Neuronal stem cell (in vitro differentiated cells): ENCODE measurements at regions not wholly inside any gene's neighbourhood (a gene's known extent, or its start where the extent isn't known, plus 50 kb on each side); places are given as distances from the start of the nearest gene placed in this dataset.
"Not testable (repeated sequence)": the region's sequence is repeated elsewhere in the genome, so short reads cannot be mapped to it uniquely, and the experiment has no call there.

Experiments
- DNase-seq: peaks from one replicate; pipeline ENCODE4 v3.0.0-alpha.2; 2013; ENCODE audit warnings: low spot score
- H2AFZ ChIP-seq: one replicate; pipeline ENCODE4 v1.6.1; 2013; ENCODE audit warnings: mild to moderate bottlenecking, low read length, inconsistent platforms
- H2AK5ac ChIP-seq: 2 replicates; pipeline ENCODE4 v1.6.1; 2013; ENCODE audit warnings: low read depth, mild to moderate bottlenecking, inconsistent platforms, low read length, moderate library complexity, mixed read lengths
- H2BK120ac ChIP-seq: 2 replicates; pipeline ENCODE4 v1.6.1; 2013; ENCODE audit warnings: low read depth, mild to moderate bottlenecking, inconsistent platforms, low read length, moderate library complexity, mixed read lengths
- H2BK12ac ChIP-seq: one replicate; pipeline ENCODE4 v1.6.1; 2013; ENCODE audit warnings: low read length, inconsistent platforms
- H2BK15ac ChIP-seq: 2 replicates; pipeline ENCODE4 v1.6.1; 2013; ENCODE audit warnings: mild to moderate bottlenecking, low read length, inconsistent platforms, mixed read lengths
- H2BK5ac ChIP-seq: one replicate; pipeline ENCODE4 v1.6.1; 2013; ENCODE audit warnings: inconsistent platforms, mild to moderate bottlenecking, low read length, moderate library complexity
- H3K14ac ChIP-seq: one replicate; pipeline ENCODE4 v1.6.1; 2013; ENCODE audit warnings: low read length, inconsistent platforms
- H3K18ac ChIP-seq: 2 replicates; pipeline ENCODE4 v1.6.1; 2013; ENCODE audit warnings: low read length, inconsistent platforms
- H3K23ac ChIP-seq: 2 replicates; pipeline ENCODE4 v1.6.1; 2013; ENCODE audit warnings: low read depth, mild to moderate bottlenecking, mixed read lengths, low read length, inconsistent platforms; ENCODE audit not compliant: poor library complexity
- H3K27ac ChIP-seq: replicated peaks from 3 replicates; pipeline ENCODE4 v1.5.1; 2013; ENCODE audit warnings: low read length, inconsistent platforms
- H3K27me3 ChIP-seq, 3 experiments: 2 replicates each; pipeline ENCODE4 v1.6.1; 2013; ENCODE audit warnings: low read length in 3 of 3, mild to moderate bottlenecking in 2 of 3, inconsistent platforms in 1 of 3, low read depth in 1 of 3, mixed read lengths in 1 of 3, moderate library complexity in 1 of 3; ENCODE audit not compliant: control insufficient read depth in 3 of 3, insufficient read depth in 3 of 3
- H3K36me3 ChIP-seq, 2 donors: replicated peaks in 1 of 2; 2 replicates each; pipeline ENCODE4 v1.6.1; 2013; ENCODE audit warnings: low read length in 2 of 2; ENCODE audit not compliant: control insufficient read depth in 2 of 2, insufficient read depth in 2 of 2
- H3K4ac ChIP-seq: 2 replicates; pipeline ENCODE4 v1.6.1; 2013; ENCODE audit warnings: inconsistent platforms, mild to moderate bottlenecking, low read length, moderate library complexity
- H3K4me1 ChIP-seq, 2 donors: 1 replicate in 1 of 2; 2 replicates in 1 of 2; pipeline ENCODE4 v1.6.1; 2013; ENCODE audit warnings: low read length in 2 of 2, low read depth in 1 of 2; ENCODE audit not compliant: control insufficient read depth in 2 of 2, insufficient read depth in 1 of 2
- H3K4me2 ChIP-seq: one replicate; pipeline ENCODE4 v1.6.1; 2013; ENCODE audit warnings: mild to moderate bottlenecking, low read length, inconsistent platforms; ENCODE audit not compliant: insufficient read depth, poor library complexity, severe bottlenecking
- H3K4me3 ChIP-seq, 2 donors: 2 replicates each; pipeline ENCODE4 v1.5.1; 2013; ENCODE audit warnings: low read length in 2 of 2, mild to moderate bottlenecking in 2 of 2, inconsistent platforms in 1 of 2, moderate library complexity in 1 of 2
- H3K79me1 ChIP-seq: one replicate; pipeline ENCODE4 v1.6.1; 2013; ENCODE audit warnings: low read depth, mild to moderate bottlenecking, inconsistent platforms, low read length, moderate library complexity
- H3K9ac ChIP-seq: one replicate; pipeline ENCODE4 v1.6.1; 2013; ENCODE audit warnings: mild to moderate bottlenecking, low read depth, low read length, inconsistent platforms; ENCODE audit not compliant: poor library complexity
- H3K9me3 ChIP-seq, 2 donors: replicated peaks in 1 of 2; 2 replicates each; pipeline versions ENCODE3 to v1.6.1; 2013; ENCODE audit warnings: low read length in 2 of 2, mild to moderate bottlenecking in 2 of 2, inconsistent platforms in 1 of 2, low read depth in 1 of 2, mixed read lengths in 1 of 2, moderate library complexity in 1 of 2; ENCODE audit not compliant: control insufficient read depth in 2 of 2, insufficient read depth in 1 of 2
- H4K8ac ChIP-seq: one replicate; pipeline ENCODE4 v1.6.1; 2013; ENCODE audit warnings: low read depth, mild to moderate bottlenecking, inconsistent platforms, low read length, moderate library complexity
- H4K91ac ChIP-seq: one replicate; pipeline ENCODE4 v1.6.1; 2013; ENCODE audit warnings: low read length, low read depth, mild to moderate bottlenecking, inconsistent platforms; ENCODE audit not compliant: poor library complexity
- WGBS, 2 donors: extraction: QIAGEN DNeasy Blood & Tissue Kit; methylation state at CpG; one replicate each; pipeline ENCODE4 v1.1.7; 2013; ENCODE audit warnings: missing lambda C conversion rate in 2 of 2, mixed read lengths in 1 of 2; ENCODE audit not compliant: insufficient read length in 2 of 2, insufficient replicate concordance in 1 of 2; ENCODE audit errors: extremely low coverage in 2 of 2; 5-methylcytosine and 5-hydroxymethylcytosine counted together

GRCh38 chr1:178609015-178609414 lies 96.1 kb downstream of the TEX35 start:
- no peak overlapping the region for H3K27ac ChIP-seq
- H2AK5ac ChIP-seq = no peak overlapping the region
- no peak overlapping the region for H2AFZ ChIP-seq
- peaks cover 0 to 2% of the 10 kb centered on the region in 2 donors for H3K4me1 ChIP-seq
- no CpG with 5 or more reads among the region's 2 CpGs for WGBS, 2 donors
- H3K18ac ChIP-seq = no peak overlapping the region
- no peak overlapping the region for H3K4me2 ChIP-seq
- no peaks in the 10 kb centered on the region for H3K79me1 ChIP-seq
- no peak overlapping the region for H3K4ac ChIP-seq
- H2BK12ac ChIP-seq = no peak overlapping the region
- no peak overlapping the region for H4K8ac ChIP-seq
- no peak overlapping the region for H2BK15ac ChIP-seq
- H3K36me3 ChIP-seq = no peaks in the 10 kb centered on the region
- no peak overlapping the region for H4K91ac ChIP-seq
- no peaks in the 10 kb centered on the region for H3K9me3 ChIP-seq
- H3K4me3 ChIP-seq = no peak overlapping the region
- no peak overlapping the region for H2BK120ac ChIP-seq
- H3K27me3 ChIP-seq = no peaks in the 10 kb centered on the region
- H3K9ac ChIP-seq = no peak overlapping the region
- no peak overlapping the region for H3K23ac ChIP-seq
- DNase-seq = no peak
- H2BK5ac ChIP-seq = no peak overlapping the region
- H3K14ac ChIP-seq = no peak overlapping the region

- not testable (repeated sequence) for H3K36me3 ChIP-seq, H2AFZ ChIP-seq
- WGBS, 2 donors = no CpG with 5 or more reads among the region's 10 CpGs
Observed at GRCh38 chr1:178610690-178611410, 97.9 kb downstream of the TEX35 start.

GRCh38 chr1:178612261-178612660 lies 99.4 kb downstream of the TEX35 start:
- Histone ChIP-seq H2BK12ac (no peak overlapping the region), H3K36me3 (no peaks in the 10 kb centered on the region), H2BK5ac (no peak overlapping the region), H3K4me1 (no peaks in the 10 kb centered on the region), H3K27ac (no peak overlapping the region), H3K79me1 (no peaks in the 10 kb centered on the region), H4K91ac (no peak overlapping the region), H3K4me2 (no peak overlapping the region), H4K8ac (no peak overlapping the region), H3K18ac (no peak overlapping the region), H3K23ac (no peak overlapping the region), H3K4me3 (no peak overlapping the region), H3K9me3 (no peaks in the 10 kb centered on the region), H3K27me3 (no peaks in the 10 kb centered on the region), H2BK120ac (no peak overlapping the region), H3K9ac (no peak overlapping the region), H2BK15ac (no peak overlapping the region), H3K14ac (no peak overlapping the region), H2AFZ (no peak overlapping the region), H2AK5ac (no peak overlapping the region), H3K4ac (no peak overlapping the region)
- no peak for DNase-seq
- no CpG with 5 or more reads among the region's 2 CpGs for WGBS, 2 donors

More at GRCh38 chr1:178610690-178611410, 97.9 kb downstream of the TEX35 start:
- not testable (repeated sequence) for H2BK15ac ChIP-seq, H3K27ac ChIP-seq, H4K8ac ChIP-seq, H3K4ac ChIP-seq, H3K27me3 ChIP-seq, H3K18ac ChIP-seq, H2BK12ac ChIP-seq, H2BK120ac ChIP-seq, H2AK5ac ChIP-seq, H2BK5ac ChIP-seq, H3K4me1 ChIP-seq, H3K14ac ChIP-seq, H3K9ac ChIP-seq, H3K9me3 ChIP-seq, H3K23ac ChIP-seq, DNase-seq, H4K91ac ChIP-seq, H3K4me2 ChIP-seq, H3K4me3 ChIP-seq, H3K79me1 ChIP-seq

GRCh38 chr1:178613271-178613945 lies 100.5 kb downstream of the TEX35 start:
- Histone ChIP-seq H2BK120ac (no peak overlapping the region), H3K4me2 (no peak overlapping the region), H3K27ac (no peak overlapping the region), H3K79me1 (no peaks in the 10 kb centered on the region), H3K4me1 (no peaks in the 10 kb centered on the region), H3K36me3 (no peaks in the 10 kb centered on the region), H3K18ac (peak overlapping the region; percentile 4), H2AFZ (no peak overlapping the region), H4K8ac (no peak overlapping the region), H3K9ac (no peak overlapping the region), H2AK5ac (no peak overlapping the region), H3K4me3 (no peak overlapping the region), H2BK5ac (no peak overlapping the region), H3K9me3 (no peaks in the 10 kb centered on the region), H4K91ac (no peak overlapping the region), H2BK12ac (no peak overlapping the region), H3K4ac (no peak overlapping the region), H3K27me3 (no peaks in the 10 kb centered on the region), H3K14ac (no peak overlapping the region), H2BK15ac (no peak overlapping the region), H3K23ac (no peak overlapping the region)
- WGBS, 2 donors = no CpG with 5 or more reads among the region's 3 CpGs
- DNase-seq = no peak
